Smooth muscle cell (in vitro differentiated cells): ENCODE measurements at regions not wholly inside any gene's neighbourhood (a gene's known extent, or its start where the extent isn't known, plus 50 kb on each side); places are given as distances from the start of the nearest gene placed in this dataset.

ENCODE experiments used
- DNase-seq: peaks from one replicate; lab custom pipeline; 2025; ENCODE audit not compliant: unreplicated experiment; lab: John Stamatoyannopoulos, UW
- H2AFZ ChIP-seq: fragments of 200-600 bp; sonication (generic); 2 replicates; pipeline ENCODE4 v1.6.0; 2016; ENCODE audit warnings: antibody characterized with exemption, low read depth, mild to moderate bottlenecking
- H3F3A ChIP-seq: fragments of 200-600 bp; sonication (generic); 2 replicates; pipeline ENCODE4 v1.6.0; 2017; ENCODE audit warnings: antibody characterized with exemption, low read depth
- H3K27ac ChIP-seq: fragments of 200-600 bp; sonication (generic); 2 replicates; pipeline ENCODE4 v1.5.1; 2016; ENCODE audit warnings: low read depth, mild to moderate bottlenecking
- H3K27me3 ChIP-seq: fragments of 200-600 bp; sonication (generic); 2 replicates; pipeline ENCODE4 v1.6.1; 2016; ENCODE audit warnings: low read depth, mild to moderate bottlenecking
- H3K36me3 ChIP-seq: fragments of 200-600 bp; sonication (generic); 2 replicates; pipeline ENCODE4 v1.5.1; 2016; ENCODE audit warnings: low read depth
- H3K4me1 ChIP-seq: fragments of 200-600 bp; sonication (generic); 2 replicates; pipeline ENCODE4 v1.5.1; 2016; ENCODE audit warnings: low read depth
- H3K4me2 ChIP-seq: fragments of 200-600 bp; sonication (generic); 2 replicates; pipeline ENCODE4 v1.6.0; 2016; ENCODE audit warnings: mild to moderate bottlenecking
- H3K4me3 ChIP-seq: fragments of 200-600 bp; sonication (generic); 2 replicates; pipeline ENCODE4 v1.5.1; 2016; ENCODE audit warnings: mild to moderate bottlenecking
- H3K79me2 ChIP-seq: fragments of 200-600 bp; sonication (generic); 2 replicates; pipeline ENCODE4 v1.6.0; 2016; ENCODE audit warnings: low read depth, mild to moderate bottlenecking
- H3K9ac ChIP-seq: fragments of 200-600 bp; sonication (generic); 2 replicates; pipeline ENCODE4 v1.6.0; 2016; ENCODE audit warnings: low read depth
- H3K9me3 ChIP-seq: fragments of 200-600 bp; sonication (generic); replicated peaks from 2 replicates; pipeline ENCODE4 v1.5.1; 2016; ENCODE audit warnings: low read depth
- H4K20me1 ChIP-seq: fragments of 200-600 bp; sonication (generic); 2 replicates; pipeline ENCODE4 v1.6.0; 2016; ENCODE audit warnings: low read depth
- WGBS: methylation state at CpG from one replicate; pipeline ENCODE4 v1.1.7; 2016; ENCODE audit warnings: low lambda C conversion rate; 5-methylcytosine and 5-hydroxymethylcytosine counted together
- TF ChIP-seq, protein P1 (sequence below): fragments of 200-600 bp; sonication (generic); IDR thresholded peaks from 2 replicates; pipeline ENCODE4 v1.5.1; 2017; ENCODE audit warnings: borderline replicate concordance, mild to moderate bottlenecking, antibody characterized with exemption; ENCODE audit not compliant: insufficient read depth, poor library complexity, severe bottlenecking

GRCh38 chr1:201769072-201769471 lies 59.9 kb upstream of the IPO9 start:
- TF ChIP-seq, protein P1, sequence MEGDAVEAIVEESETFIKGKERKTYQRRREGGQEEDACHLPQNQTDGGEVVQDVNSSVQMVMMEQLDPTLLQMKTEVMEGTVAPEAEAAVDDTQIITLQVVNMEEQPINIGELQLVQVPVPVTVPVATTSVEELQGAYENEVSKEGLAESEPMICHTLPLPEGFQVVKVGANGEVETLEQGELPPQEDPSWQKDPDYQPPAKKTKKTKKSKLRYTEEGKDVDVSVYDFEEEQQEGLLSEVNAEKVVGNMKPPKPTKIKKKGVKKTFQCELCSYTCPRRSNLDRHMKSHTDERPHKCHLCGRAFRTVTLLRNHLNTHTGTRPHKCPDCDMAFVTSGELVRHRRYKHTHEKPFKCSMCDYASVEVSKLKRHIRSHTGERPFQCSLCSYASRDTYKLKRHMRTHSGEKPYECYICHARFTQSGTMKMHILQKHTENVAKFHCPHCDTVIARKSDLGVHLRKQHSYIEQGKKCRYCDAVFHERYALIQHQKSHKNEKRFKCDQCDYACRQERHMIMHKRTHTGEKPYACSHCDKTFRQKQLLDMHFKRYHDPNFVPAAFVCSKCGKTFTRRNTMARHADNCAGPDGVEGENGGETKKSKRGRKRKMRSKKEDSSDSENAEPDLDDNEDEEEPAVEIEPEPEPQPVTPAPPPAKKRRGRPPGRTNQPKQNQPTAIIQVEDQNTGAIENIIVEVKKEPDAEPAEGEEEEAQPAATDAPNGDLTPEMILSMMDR: no peak
- Histone ChIP-seq H3K4me3 (no peak overlapping the region), H2AFZ (no peak overlapping the region), H3K27ac (no peak overlapping the region), H3K9ac (no peak overlapping the region), H3K79me2 (peaks cover 92% of the 10 kb centered on the region), H3F3A (peaks cover 37% of the 10 kb centered on the region), H3K27me3 (no peaks in the 10 kb centered on the region), H3K4me2 (no peak overlapping the region), H3K36me3 (peaks cover 8% of the 10 kb centered on the region), H3K9me3 (no peaks in the 10 kb centered on the region), H4K20me1 (peaks cover 33% of the 10 kb centered on the region), H3K4me1 (peaks cover 20% of the 10 kb centered on the region)
- no peak for DNase-seq
- WGBS: 97% methylated on average over 2 of the region's 2 CpGs

DNA sequence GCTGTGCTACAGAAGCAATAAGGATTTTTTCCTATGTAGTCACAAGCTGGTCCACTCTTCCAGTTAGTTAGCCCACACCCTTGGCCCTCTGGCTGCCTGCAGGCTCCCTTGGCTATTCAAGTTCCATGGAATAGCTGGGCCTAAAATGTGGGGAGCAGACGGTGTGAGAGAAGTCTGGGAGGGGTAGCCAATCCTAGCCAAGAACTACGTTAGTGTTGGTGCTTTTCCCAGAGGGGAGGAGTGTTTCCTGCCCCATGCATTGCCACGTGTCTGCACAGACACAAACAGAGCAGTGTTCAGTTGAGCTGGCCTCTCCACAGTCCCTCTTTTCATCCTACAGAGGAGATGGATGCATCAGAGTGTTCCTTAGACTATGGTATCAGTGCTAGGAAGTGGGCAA lies 59.0 kb upstream of the IPO9 start:
- Histone ChIP-seq H3K9me3 (no peaks in the 10 kb centered on the region), H4K20me1 (peaks cover 24% of the 10 kb centered on the region), H3K9ac (no peak overlapping the region), H3K27me3 (no peaks in the 10 kb centered on the region), H3K36me3 (peaks cover 8% of the 10 kb centered on the region), H3K4me3 (no peak overlapping the region), H3K4me1 (peaks cover 11% of the 10 kb centered on the region), H3K4me2 (no peak overlapping the region), H3F3A (peaks cover 28% of the 10 kb centered on the region), H2AFZ (no peak overlapping the region), H3K79me2 (peaks cover 86% of the 10 kb centered on the region), H3K27ac (peak overlapping the region; percentile 49)
- 43% methylated on average over 3 of the region's 3 CpGs for WGBS
- DNase-seq: no peak
- TF ChIP-seq, protein P1: no peak

DNA sequence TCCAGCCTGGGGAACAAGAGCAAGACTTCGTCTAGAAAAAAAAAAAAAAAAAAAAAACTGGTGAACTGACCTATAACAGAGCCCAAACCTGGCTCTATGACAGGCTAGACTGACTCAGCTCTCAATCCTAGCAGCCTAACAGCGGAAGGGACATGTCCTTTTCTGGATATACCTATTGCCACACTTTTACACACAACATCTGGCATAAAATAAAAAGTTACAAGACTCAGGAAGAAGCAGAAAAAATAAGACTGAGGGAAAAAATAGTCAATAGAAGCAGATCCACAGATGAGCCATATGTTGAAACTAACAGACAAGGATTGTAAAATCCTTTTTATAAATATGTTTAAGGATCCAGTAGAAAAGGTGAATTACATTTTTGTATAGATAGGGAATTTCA lies 57.5 kb upstream of the IPO9 start:
- Histone ChIP-seq H2AFZ (no peak overlapping the region), H3K79me2 (peaks cover 86% of the 10 kb centered on the region)
- TF ChIP-seq, protein P1: no peak

GRCh38 chr1:201772178-201772577 lies 56.8 kb upstream of the IPO9 start:
- Histone ChIP-seq H3K4me3 (no peak overlapping the region), H3K4me2 (no peak overlapping the region), H3K4me1 (peaks cover 5% of the 10 kb centered on the region), H2AFZ (no peak overlapping the region), H3K79me2 (peaks cover 85% of the 10 kb centered on the region), H3K36me3 (peaks cover 8% of the 10 kb centered on the region), H3K27me3 (no peaks in the 10 kb centered on the region), H3K27ac (no peak overlapping the region), H3F3A (peaks cover 22% of the 10 kb centered on the region), H3K9ac (no peak overlapping the region), H4K20me1 (peaks cover 18% of the 10 kb centered on the region), H3K9me3 (no peaks in the 10 kb centered on the region)
- no peak for DNase-seq
- WGBS: 92% methylated on average over 1 of the region's 1 CpG
- TF ChIP-seq, protein P1: no peak

More for the DNA sequence above, 57.5 kb upstream of the IPO9 start:
- no peak overlapping the region for H3K4me3 ChIP-seq
- WGBS: 99% methylated on average over 2 of the region's 2 CpGs
- peaks cover 25% of the 10 kb centered on the region for H3F3A ChIP-seq
- peaks cover 8% of the 10 kb centered on the region for H3K36me3 ChIP-seq
- no peak for DNase-seq
- peaks cover 1% of the 10 kb centered on the region for H3K4me1 ChIP-seq
- H3K9me3 ChIP-seq: no peaks in the 10 kb centered on the region
- no peak overlapping the region for H3K9ac ChIP-seq
- no peaks in the 10 kb centered on the region for H3K27me3 ChIP-seq
- peaks cover 22% of the 10 kb centered on the region for H4K20me1 ChIP-seq
- no peak overlapping the region for H3K27ac ChIP-seq
- H3K4me2 ChIP-seq: no peak overlapping the region
